ENCODE measurements at regions not wholly inside any gene's neighbourhood (a gene's known extent, or its start where the extent isn't known, plus 50 kb on each side); places are given as distances from the start of the nearest gene placed in this dataset.
A peak's percentile ranks its signal among the peaks of the same experiment; 100 is the strongest.

- no peak for DNase-seq (ENCODE audit: low read depth)
- H3K4me3 ChIP-seq (replicated peaks; ENCODE audit: low read depth, low read length): no peak overlapping the region
- TF ChIP-seq CTCF (IDR thresholded peaks at IDR 0.05; ENCODE audit: low read length, missing control alignments): no peak
These were observed 51.0 kb upstream of the ASIP start for GRCh38 chr20:34190262-34190661.

- peak; percentile 93 for DNase-seq (ENCODE audit: low read depth)
- H3K4me3 ChIP-seq (replicated peaks; ENCODE audit: low read depth, low read length): no peak overlapping the region
- peak; percentile 95 for TF ChIP-seq CTCF (IDR thresholded peaks at IDR 0.05; ENCODE audit: low read length, missing control alignments)
These were observed 50.5 kb upstream of the ASIP start for GRCh38 chr20:34190679-34191090.
